Upper lobe of left lung (tissue), 4 donors: ENCODE measurements at regions not wholly inside any gene's neighbourhood (a gene's known extent, or its start where the extent isn't known, plus 50 kb on each side); places are given as distances from the start of the nearest gene placed in this dataset.

Experiments used
- EP300 ChIP-seq, 4 donors: sonication (generic); formaldehyde crosslinking; IDR thresholded peaks; one replicate each; pipeline ENCODE4 v1.5.1; 2017; ENCODE audit warnings: antibody characterized with exemption in 4 of 4, control low read depth in 2 of 4
- TF ChIP-seq, protein P1 (sequence below), 6 experiments: fragments of 450-650 bp in 4 of 6; fragments of 200-600 bp in 2 of 6; sonication (generic) in 2 of 6; IDR thresholded peaks; one replicate each; pipeline ENCODE4 v1.5.1; 2016 to 2019; ENCODE audit warnings: antibody characterized with exemption in 6 of 6

DNA sequence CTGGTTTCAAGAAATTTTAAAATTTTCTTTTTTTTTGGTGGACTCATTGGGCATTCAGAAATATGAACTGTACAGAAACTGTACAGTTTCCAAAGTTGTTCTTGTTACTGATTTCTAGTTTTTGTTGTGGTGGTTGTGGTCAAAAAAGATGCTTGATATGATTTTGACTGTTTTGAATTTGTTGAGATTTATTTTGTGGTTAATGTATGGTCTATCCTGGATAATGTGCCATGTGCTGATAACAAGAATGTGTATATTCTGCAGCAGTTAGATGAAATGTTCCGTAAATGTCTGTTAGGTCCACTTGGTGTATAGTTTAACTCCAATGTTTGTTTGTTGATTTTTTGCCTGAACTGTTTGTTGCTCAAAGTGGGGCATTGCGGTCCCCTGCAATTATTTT is 127.6 kb upstream of the NUDT6 start:
- no peak for TF ChIP-seq EP300 (IDR thresholded peaks at IDR 0.05)
- TF ChIP-seq, protein P1, sequence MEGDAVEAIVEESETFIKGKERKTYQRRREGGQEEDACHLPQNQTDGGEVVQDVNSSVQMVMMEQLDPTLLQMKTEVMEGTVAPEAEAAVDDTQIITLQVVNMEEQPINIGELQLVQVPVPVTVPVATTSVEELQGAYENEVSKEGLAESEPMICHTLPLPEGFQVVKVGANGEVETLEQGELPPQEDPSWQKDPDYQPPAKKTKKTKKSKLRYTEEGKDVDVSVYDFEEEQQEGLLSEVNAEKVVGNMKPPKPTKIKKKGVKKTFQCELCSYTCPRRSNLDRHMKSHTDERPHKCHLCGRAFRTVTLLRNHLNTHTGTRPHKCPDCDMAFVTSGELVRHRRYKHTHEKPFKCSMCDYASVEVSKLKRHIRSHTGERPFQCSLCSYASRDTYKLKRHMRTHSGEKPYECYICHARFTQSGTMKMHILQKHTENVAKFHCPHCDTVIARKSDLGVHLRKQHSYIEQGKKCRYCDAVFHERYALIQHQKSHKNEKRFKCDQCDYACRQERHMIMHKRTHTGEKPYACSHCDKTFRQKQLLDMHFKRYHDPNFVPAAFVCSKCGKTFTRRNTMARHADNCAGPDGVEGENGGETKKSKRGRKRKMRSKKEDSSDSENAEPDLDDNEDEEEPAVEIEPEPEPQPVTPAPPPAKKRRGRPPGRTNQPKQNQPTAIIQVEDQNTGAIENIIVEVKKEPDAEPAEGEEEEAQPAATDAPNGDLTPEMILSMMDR (IDR thresholded peaks at IDR 0.05), result no peak
